ENCODE measurements at regions not wholly inside any gene's neighbourhood (a gene's known extent, or its start where the extent isn't known, plus 50 kb on each side); places are given as distances from the start of the nearest gene placed in this dataset.

DNA sequence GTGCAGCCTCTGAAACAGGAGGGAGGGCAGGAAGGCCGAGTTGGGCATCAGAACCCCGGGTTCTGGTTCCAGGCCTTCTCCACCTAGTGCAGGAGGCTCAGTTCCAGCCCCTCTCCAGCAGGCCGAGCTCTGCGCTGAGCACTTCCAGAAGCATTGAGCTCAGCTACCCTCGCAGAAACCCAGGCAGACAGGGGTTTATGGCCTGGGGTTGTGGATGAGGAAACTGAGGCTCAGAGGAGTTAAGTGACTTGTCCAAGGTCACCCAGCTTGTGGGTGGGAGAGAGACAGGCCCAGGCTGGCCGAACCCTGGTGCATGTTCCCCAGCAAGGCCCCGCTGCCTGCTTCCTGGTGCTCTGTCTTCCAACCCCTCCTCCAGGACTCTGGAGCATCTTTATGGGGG is 348.9 kb downstream of the PTPRU start:
- no peaks in the 10 kb centered on the region for H3K36me3 ChIP-seq (ENCODE audit: control insufficient read depth in 1 of 2, insufficient read depth in 2 of 2, low read length in 2 of 2)
- H3K9me3 ChIP-seq (ENCODE audit: control insufficient read depth in 1 of 2, low read length in 2 of 2) = peaks cover 0 to 2% of the 10 kb centered on the region in 2 donors
- no peak overlapping the region for H3K9ac ChIP-seq (ENCODE audit: low read depth in 1 of 2, low read length in 2 of 2)
- H3K27me3 ChIP-seq (ENCODE audit: control insufficient read depth in 1 of 2, insufficient read depth in 2 of 2, low read length in 2 of 2) = peaks cover 0 to 5% of the 10 kb centered on the region in 2 donors
- no peak overlapping the region for H3K4me3 ChIP-seq (ENCODE audit: low read depth in 1 of 2, low read length in 2 of 2)
- no peak overlapping the region for H3K27ac ChIP-seq (ENCODE audit: low read depth, low read length)
- H3K4me1 ChIP-seq (ENCODE audit: control insufficient read depth in 1 of 2, insufficient read depth in 2 of 2, low read length in 2 of 2) = no peaks in the 10 kb centered on the region

DNA sequence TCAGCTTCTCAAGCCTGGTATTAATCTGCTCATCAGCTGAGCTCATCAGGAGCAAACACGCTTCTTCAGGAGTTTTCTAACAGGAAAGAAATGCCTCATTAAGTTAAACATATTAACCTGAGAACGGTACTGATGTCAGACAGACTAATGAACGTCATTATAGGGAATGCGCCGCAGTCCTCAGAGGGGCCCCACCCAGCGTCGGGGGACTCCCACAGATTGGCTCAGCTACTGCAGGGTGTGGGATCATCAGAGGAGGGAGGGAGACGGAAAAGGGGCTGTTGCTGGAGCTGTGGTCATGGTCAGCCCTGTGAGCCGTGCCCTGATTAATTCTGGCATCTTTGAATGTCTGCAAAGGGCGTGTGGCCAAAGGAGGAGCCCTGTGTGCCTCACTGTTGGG is 348.5 kb downstream of the PTPRU start:
- H3K4me3 ChIP-seq (ENCODE audit: low read depth in 1 of 2, low read length in 2 of 2) = no peak overlapping the region
- H3K27me3 ChIP-seq (ENCODE audit: control insufficient read depth in 1 of 2, insufficient read depth in 2 of 2, low read length in 2 of 2) = peaks cover 0 to 5% of the 10 kb centered on the region in 2 donors
- H3K4me1 ChIP-seq (ENCODE audit: control insufficient read depth in 1 of 2, insufficient read depth in 2 of 2, low read length in 2 of 2) = no peaks in the 10 kb centered on the region
- no peak overlapping the region for H3K27ac ChIP-seq (ENCODE audit: low read depth, low read length)
- H3K36me3 ChIP-seq (ENCODE audit: control insufficient read depth in 1 of 2, insufficient read depth in 2 of 2, low read length in 2 of 2) = no peaks in the 10 kb centered on the region
- no peak overlapping the region for H3K9ac ChIP-seq (ENCODE audit: low read depth in 1 of 2, low read length in 2 of 2)
- peaks cover 0 to 2% of the 10 kb centered on the region in 2 donors for H3K9me3 ChIP-seq (ENCODE audit: control insufficient read depth in 1 of 2, low read length in 2 of 2)

DNA sequence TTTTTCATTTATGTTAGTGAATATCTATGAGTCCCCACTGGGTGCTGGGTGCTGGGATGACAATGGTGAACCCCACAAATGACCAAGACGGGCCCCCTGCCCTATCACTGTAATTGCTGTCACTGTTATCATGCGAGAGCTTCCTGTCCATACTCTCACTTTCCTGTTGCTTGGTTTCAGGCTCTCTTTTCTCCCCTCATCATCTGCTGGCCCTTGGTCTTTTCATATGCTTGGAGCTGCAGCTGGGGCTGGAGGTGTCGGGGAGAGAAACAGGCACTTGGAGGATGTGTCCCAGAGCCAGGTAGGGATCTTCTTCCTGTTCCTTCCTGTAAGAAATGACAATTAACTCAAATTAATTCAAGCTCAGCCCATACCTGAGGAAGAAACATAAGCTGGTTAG is 348.0 kb downstream of the PTPRU start:
- no peaks in the 10 kb centered on the region for H3K4me1 ChIP-seq (ENCODE audit: control insufficient read depth in 1 of 2, insufficient read depth in 2 of 2, low read length in 2 of 2)
- no peak overlapping the region for H3K27ac ChIP-seq (ENCODE audit: low read depth, low read length)
- H3K36me3 ChIP-seq (ENCODE audit: control insufficient read depth in 1 of 2, insufficient read depth in 2 of 2, low read length in 2 of 2) = no peaks in the 10 kb centered on the region
- H3K27me3 ChIP-seq (ENCODE audit: control insufficient read depth in 1 of 2, insufficient read depth in 2 of 2, low read length in 2 of 2) = peaks cover 0 to 5% of the 10 kb centered on the region in 2 donors
- no peak overlapping the region for H3K9ac ChIP-seq (ENCODE audit: low read depth in 1 of 2, low read length in 2 of 2)
- H3K9me3 ChIP-seq (ENCODE audit: control insufficient read depth in 1 of 2, low read length in 2 of 2) = peaks cover 0 to 2% of the 10 kb centered on the region in 2 donors
- H3K4me3 ChIP-seq (ENCODE audit: low read depth in 1 of 2, low read length in 2 of 2) = no peak overlapping the region

DNA sequence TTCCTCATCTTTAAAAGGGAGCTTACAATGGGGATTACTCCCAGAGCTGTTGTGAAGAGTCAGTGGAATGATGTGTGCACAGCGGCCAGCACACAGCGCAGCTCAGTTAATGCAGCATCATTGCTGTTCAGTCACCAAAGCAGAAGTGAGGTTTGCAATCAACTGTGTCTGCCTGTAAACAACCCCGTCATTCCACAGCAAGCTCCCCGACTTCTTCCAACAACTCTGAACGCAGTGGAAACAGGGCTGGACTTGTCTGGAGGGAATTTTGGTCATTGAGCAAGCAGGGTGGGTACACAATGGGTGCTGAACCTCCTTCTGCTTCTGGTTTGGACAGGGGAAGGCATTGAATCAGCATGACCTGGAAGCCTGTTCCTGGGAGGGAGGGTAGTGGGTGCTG is 347.4 kb downstream of the PTPRU start:
- peaks cover 0 to 5% of the 10 kb centered on the region in 2 donors for H3K27me3 ChIP-seq (ENCODE audit: control insufficient read depth in 1 of 2, insufficient read depth in 2 of 2, low read length in 2 of 2)
- H3K9ac ChIP-seq (ENCODE audit: low read depth in 1 of 2, low read length in 2 of 2) = no peak overlapping the region
- peaks cover 0 to 2% of the 10 kb centered on the region in 2 donors for H3K9me3 ChIP-seq (ENCODE audit: control insufficient read depth in 1 of 2, low read length in 2 of 2)
- no peak overlapping the region for H3K4me3 ChIP-seq (ENCODE audit: low read depth in 1 of 2, low read length in 2 of 2)
- H3K4me1 ChIP-seq (ENCODE audit: control insufficient read depth in 1 of 2, insufficient read depth in 2 of 2, low read length in 2 of 2) = no peaks in the 10 kb centered on the region
- no peaks in the 10 kb centered on the region for H3K36me3 ChIP-seq (ENCODE audit: control insufficient read depth in 1 of 2, insufficient read depth in 2 of 2, low read length in 2 of 2)
- no peak overlapping the region for H3K27ac ChIP-seq (ENCODE audit: low read depth, low read length)

DNA sequence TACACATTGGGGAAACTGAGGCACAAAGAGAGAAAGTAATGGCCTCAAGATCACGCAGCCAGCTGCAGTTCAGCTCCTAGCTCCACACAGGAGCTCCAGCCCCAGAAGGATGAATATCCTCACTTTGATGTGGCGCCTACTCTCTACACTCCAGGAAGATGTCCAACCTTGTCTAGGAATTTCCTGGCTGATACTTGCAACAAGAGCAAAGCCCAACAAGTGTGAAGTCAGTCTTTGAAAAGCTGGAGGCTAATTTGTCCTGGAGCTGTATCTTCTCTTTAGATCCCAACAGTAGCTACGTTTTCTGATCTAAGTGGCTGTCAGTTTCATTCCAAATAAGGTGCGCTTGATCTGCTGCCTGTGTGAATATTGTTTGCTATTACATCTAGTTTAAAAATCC is 344.9 kb downstream of the PTPRU start:
- no peaks in the 10 kb centered on the region for H3K4me1 ChIP-seq (ENCODE audit: control insufficient read depth in 1 of 2, insufficient read depth in 2 of 2, low read length in 2 of 2)
- H3K4me3 ChIP-seq (ENCODE audit: low read depth in 1 of 2, low read length in 2 of 2) = no peak overlapping the region
- H3K27me3 ChIP-seq (ENCODE audit: control insufficient read depth in 1 of 2, insufficient read depth in 2 of 2, low read length in 2 of 2) = peaks cover 0 to 5% of the 10 kb centered on the region in 2 donors
- no peaks in the 10 kb centered on the region for H3K9me3 ChIP-seq (ENCODE audit: control insufficient read depth in 1 of 2, low read length in 2 of 2)
- H3K36me3 ChIP-seq (ENCODE audit: control insufficient read depth in 1 of 2, insufficient read depth in 2 of 2, low read length in 2 of 2) = no peaks in the 10 kb centered on the region
- H3K9ac ChIP-seq (ENCODE audit: low read depth in 1 of 2, low read length in 2 of 2) = no peak overlapping the region
- no peak overlapping the region for H3K27ac ChIP-seq (ENCODE audit: low read depth, low read length)

DNA sequence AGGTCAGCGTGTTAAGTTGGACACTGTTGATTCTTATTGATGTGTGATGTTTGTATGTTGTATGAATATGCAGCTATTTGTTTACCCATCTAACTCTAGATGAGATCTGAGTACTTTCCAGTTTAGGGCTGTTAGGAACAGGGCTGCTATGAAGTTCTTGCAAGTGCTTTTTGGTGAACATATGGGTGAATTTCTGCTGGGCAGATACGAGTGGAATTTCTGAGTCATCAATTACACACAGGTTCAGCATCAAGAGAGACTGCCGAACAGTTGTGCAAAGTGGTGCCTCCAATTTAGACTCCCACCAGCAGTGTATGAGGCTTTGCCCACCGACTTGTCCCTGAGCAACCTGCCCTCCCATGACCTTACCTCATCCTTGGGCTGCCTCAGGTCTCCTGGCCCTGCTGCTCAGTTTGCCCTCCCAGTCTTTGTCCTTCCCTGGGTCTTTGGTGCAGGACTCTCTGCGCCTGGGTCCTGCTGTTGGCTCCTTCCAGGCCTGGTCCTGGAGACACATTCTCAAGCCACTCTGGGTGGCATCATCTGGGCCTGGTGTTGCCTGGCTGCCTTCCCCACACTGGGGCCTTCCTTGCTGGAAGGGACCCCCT is 343.6 kb downstream of the PTPRU start:
- H3K4me1 ChIP-seq (ENCODE audit: control insufficient read depth in 1 of 2, insufficient read depth in 2 of 2, low read length in 2 of 2) = no peaks in the 10 kb centered on the region
- H3K36me3 ChIP-seq (ENCODE audit: control insufficient read depth in 1 of 2, insufficient read depth in 2 of 2, low read length in 2 of 2) = no peaks in the 10 kb centered on the region
- peaks cover 0 to 5% of the 10 kb centered on the region in 2 donors for H3K27me3 ChIP-seq (ENCODE audit: control insufficient read depth in 1 of 2, insufficient read depth in 2 of 2, low read length in 2 of 2)
- H3K9me3 ChIP-seq (ENCODE audit: control insufficient read depth in 1 of 2, low read length in 2 of 2) = no peaks in the 10 kb centered on the region
- H3K9ac ChIP-seq (ENCODE audit: low read depth in 1 of 2, low read length in 2 of 2) = no peak overlapping the region
- H3K4me3 ChIP-seq (ENCODE audit: low read depth in 1 of 2, low read length in 2 of 2) = no peak overlapping the region
- no peak overlapping the region for H3K27ac ChIP-seq (ENCODE audit: low read depth, low read length)

DNA sequence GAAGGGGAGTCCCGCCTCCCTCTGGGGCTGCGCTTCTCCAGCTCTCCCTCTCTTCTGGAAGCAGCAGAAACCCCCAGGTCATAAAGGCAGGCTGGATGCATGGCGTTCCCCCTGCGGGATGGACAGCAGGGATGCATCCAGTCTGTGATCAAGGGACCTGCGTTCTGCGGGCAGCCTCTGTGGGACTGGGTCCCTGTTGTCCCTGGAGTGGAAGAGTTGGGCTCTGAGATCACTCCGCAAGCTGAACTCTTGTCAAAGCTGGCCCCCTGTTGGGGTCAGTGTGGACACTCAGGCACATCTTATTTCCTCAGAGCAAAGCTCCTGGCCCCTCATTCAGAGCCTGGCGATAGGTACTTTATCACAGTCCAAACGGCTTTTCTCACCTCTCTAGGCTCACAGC is 341.2 kb downstream of the PTPRU start:
- no peaks in the 10 kb centered on the region for H3K27me3 ChIP-seq (ENCODE audit: control insufficient read depth in 1 of 2, insufficient read depth in 2 of 2, low read length in 2 of 2)
- no peak overlapping the region for H3K27ac ChIP-seq (ENCODE audit: low read depth, low read length)

DNA sequence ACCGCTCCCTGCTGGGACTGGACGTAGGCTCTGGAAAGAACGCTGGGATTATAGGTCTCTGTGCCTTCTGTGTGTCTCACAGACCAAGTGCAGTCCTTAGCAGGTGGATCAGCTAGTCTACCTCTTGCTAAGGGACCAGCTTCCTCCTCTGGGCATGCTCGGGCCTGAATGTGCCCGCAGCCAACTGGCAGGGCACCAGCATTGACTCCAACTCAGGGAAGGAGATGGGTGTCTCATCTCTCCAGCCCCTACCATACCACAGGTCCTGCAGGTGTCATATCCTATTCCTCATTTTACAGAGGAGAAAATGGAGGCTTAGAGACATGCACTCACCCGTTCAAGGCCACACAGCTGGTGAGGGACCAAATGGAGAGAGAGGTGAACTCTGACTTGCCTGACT is 340.2 kb downstream of the PTPRU start:
- Histone ChIP-seq H3K27me3 (ENCODE audit: control insufficient read depth in 1 of 2, insufficient read depth in 2 of 2, low read length in 2 of 2) (no peaks in the 10 kb centered on the region), H3K27ac (ENCODE audit: low read depth, low read length) (no peak overlapping the region), H3K9ac (ENCODE audit: low read depth in 1 of 2, low read length in 2 of 2) (no peak overlapping the region), H3K36me3 (ENCODE audit: control insufficient read depth in 1 of 2, insufficient read depth in 2 of 2, low read length in 2 of 2) (no peaks in the 10 kb centered on the region), H3K9me3 (ENCODE audit: control insufficient read depth in 1 of 2, low read length in 2 of 2) (no peaks in the 10 kb centered on the region), H3K4me1 (ENCODE audit: control insufficient read depth in 1 of 2, insufficient read depth in 2 of 2, low read length in 2 of 2) (no peaks in the 10 kb centered on the region), H3K4me3 (ENCODE audit: low read depth in 1 of 2, low read length in 2 of 2) (no peak overlapping the region)

More for the DNA sequence above, 341.2 kb downstream of the PTPRU start:
- Histone ChIP-seq H3K4me1 (ENCODE audit: control insufficient read depth in 1 of 2, insufficient read depth in 2 of 2, low read length in 2 of 2) (no peaks in the 10 kb centered on the region), H3K36me3 (ENCODE audit: control insufficient read depth in 1 of 2, insufficient read depth in 2 of 2, low read length in 2 of 2) (no peaks in the 10 kb centered on the region), H3K9ac (ENCODE audit: low read depth in 1 of 2, low read length in 2 of 2) (no peak overlapping the region), H3K9me3 (ENCODE audit: control insufficient read depth in 1 of 2, low read length in 2 of 2) (no peaks in the 10 kb centered on the region), H3K4me3 (ENCODE audit: low read depth in 1 of 2, low read length in 2 of 2) (no peak overlapping the region)

DNA sequence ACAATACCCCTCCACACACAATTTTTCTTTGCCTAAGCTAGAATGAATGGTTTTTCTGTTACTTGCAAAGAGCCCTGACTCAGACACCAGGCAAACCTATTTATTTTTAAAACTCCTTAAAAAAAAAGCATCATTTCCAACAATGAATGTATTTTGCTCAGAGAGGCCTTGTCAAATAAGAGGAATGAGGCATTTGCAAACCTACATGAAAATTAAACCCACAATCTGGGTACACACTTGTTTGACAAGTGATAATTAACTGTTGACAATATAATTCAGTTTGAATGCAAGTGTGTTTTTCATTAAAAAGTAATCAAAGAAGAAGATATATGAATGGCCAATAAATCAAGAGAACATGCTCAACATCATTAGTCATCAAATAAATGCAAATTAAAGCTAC is 339.5 kb downstream of the PTPRU start:
- H3K27ac ChIP-seq (ENCODE audit: low read depth, low read length) = no peak overlapping the region
- no peaks in the 10 kb centered on the region for H3K27me3 ChIP-seq (ENCODE audit: control insufficient read depth in 1 of 2, insufficient read depth in 2 of 2, low read length in 2 of 2)
- no peak overlapping the region for H3K4me3 ChIP-seq (ENCODE audit: low read depth in 1 of 2, low read length in 2 of 2)
- no peaks in the 10 kb centered on the region for H3K9me3 ChIP-seq (ENCODE audit: control insufficient read depth in 1 of 2, low read length in 2 of 2)
- no peak overlapping the region for H3K9ac ChIP-seq (ENCODE audit: low read depth in 1 of 2, low read length in 2 of 2)
- no peaks in the 10 kb centered on the region for H3K4me1 ChIP-seq (ENCODE audit: control insufficient read depth in 1 of 2, insufficient read depth in 2 of 2, low read length in 2 of 2)
- H3K36me3 ChIP-seq (ENCODE audit: control insufficient read depth in 1 of 2, insufficient read depth in 2 of 2, low read length in 2 of 2) = no peaks in the 10 kb centered on the region

DNA sequence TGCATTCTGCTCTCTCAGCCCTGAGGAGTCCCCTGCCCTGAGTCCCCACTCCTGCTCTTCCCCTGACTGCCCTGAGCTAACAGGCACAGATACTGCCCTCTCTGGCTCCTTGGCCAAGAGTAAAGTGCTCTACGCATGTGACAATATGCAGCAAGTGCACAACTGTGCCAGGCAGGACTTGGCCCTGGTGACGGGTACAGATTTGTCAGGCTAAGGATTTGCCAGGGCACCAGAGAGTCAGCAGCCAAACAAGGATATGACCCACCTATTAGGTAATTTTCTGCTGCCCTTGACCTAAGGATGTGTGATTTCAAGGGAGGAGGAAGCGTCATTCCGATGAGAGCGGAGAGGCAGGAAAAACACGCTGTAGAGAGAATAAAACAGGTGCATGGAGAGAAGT is 339.0 kb downstream of the PTPRU start:
- no peak overlapping the region for H3K27ac ChIP-seq (ENCODE audit: low read depth, low read length)
- H3K9me3 ChIP-seq (ENCODE audit: control insufficient read depth in 1 of 2, low read length in 2 of 2) = no peaks in the 10 kb centered on the region
- H3K36me3 ChIP-seq (ENCODE audit: control insufficient read depth in 1 of 2, insufficient read depth in 2 of 2, low read length in 2 of 2) = no peaks in the 10 kb centered on the region
- H3K27me3 ChIP-seq (ENCODE audit: control insufficient read depth in 1 of 2, insufficient read depth in 2 of 2, low read length in 2 of 2) = no peaks in the 10 kb centered on the region
- no peak overlapping the region for H3K4me3 ChIP-seq (ENCODE audit: low read depth in 1 of 2, low read length in 2 of 2)
- H3K4me1 ChIP-seq (ENCODE audit: control insufficient read depth in 1 of 2, insufficient read depth in 2 of 2, low read length in 2 of 2) = no peaks in the 10 kb centered on the region
- H3K9ac ChIP-seq (ENCODE audit: low read depth in 1 of 2, low read length in 2 of 2) = no peak overlapping the region

DNA sequence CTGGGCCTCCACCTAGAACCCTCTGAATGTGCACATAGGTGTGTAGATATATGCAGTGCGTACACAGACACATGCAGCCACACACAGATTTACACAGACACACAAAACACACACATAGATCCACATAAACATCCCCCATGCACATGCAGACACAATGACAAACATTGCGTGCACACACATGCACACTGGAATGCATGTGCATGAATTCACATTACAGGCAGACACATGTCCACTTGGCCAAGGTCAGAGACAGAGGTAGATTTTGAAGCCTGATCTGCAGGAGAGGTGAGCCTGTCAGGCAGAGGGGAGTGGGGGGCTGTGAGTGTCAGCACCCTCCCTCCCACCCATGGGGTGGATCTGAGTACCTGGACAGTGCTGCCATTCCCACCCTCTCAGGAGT is 338.5 kb downstream of the PTPRU start:
- Histone ChIP-seq H3K9me3 (ENCODE audit: control insufficient read depth in 1 of 2, low read length in 2 of 2) (no peaks in the 10 kb centered on the region), H3K27ac (ENCODE audit: low read depth, low read length) (no peak overlapping the region), H3K9ac (ENCODE audit: low read depth in 1 of 2, low read length in 2 of 2) (no peak overlapping the region)

More for the DNA sequence above, 338.5 kb downstream of the PTPRU start:
- Histone ChIP-seq H3K4me1 (ENCODE audit: control insufficient read depth in 1 of 2, insufficient read depth in 2 of 2, low read length in 2 of 2) (no peaks in the 10 kb centered on the region), H3K36me3 (ENCODE audit: control insufficient read depth in 1 of 2, insufficient read depth in 2 of 2, low read length in 2 of 2) (no peaks in the 10 kb centered on the region), H3K4me3 (ENCODE audit: low read depth in 1 of 2, low read length in 2 of 2) (no peak overlapping the region), H3K27me3 (ENCODE audit: control insufficient read depth in 1 of 2, insufficient read depth in 2 of 2, low read length in 2 of 2) (no peaks in the 10 kb centered on the region)

Data from duodenal mucosa (tissue), 2 donors.